Astrocyte (in vitro differentiated cells and primary cell): ENCODE measurements at regions not wholly inside any gene's neighbourhood (a gene's known extent, or its start where the extent isn't known, plus 50 kb on each side); places are given as distances from the start of the nearest gene placed in this dataset.

Source experiments
- DNase-seq: peaks from one replicate; pipeline ENCODE4 v3.0.0-alpha.2; 2010; ENCODE audit warnings: low read depth
- FAIRE-seq: peaks from 2 replicates; lab custom pipeline; 2011; peaks lifted over from hg19 to GRCh38; lab: Jason Lieb, UNC
- H2AFZ ChIP-seq: 2 replicates; pipeline ENCODE4 v1.6.0; 2012; ENCODE audit warnings: low read depth, low read length, inconsistent platforms
- H3K27ac ChIP-seq: 2 replicates; pipeline ENCODE4 v1.5.1; 2011; ENCODE audit warnings: low read depth, low read length, inconsistent platforms
- H3K27me3 ChIP-seq: 2 replicates; pipeline ENCODE4 v1.6.0; 2011; ENCODE audit warnings: low read length, inconsistent platforms; ENCODE audit not compliant: insufficient read depth
- H3K36me3 ChIP-seq: 2 replicates; pipeline ENCODE4 v1.5.1; 2011; ENCODE audit warnings: low read length, inconsistent platforms; ENCODE audit not compliant: insufficient read depth
- H3K4me1 ChIP-seq: 2 replicates; pipeline ENCODE4 v1.5.1; 2011; ENCODE audit warnings: low read length, inconsistent platforms; ENCODE audit not compliant: insufficient read depth
- H3K4me2 ChIP-seq: 2 replicates; pipeline ENCODE4 v1.6.0; 2012; ENCODE audit warnings: low read length, inconsistent platforms
- H3K4me3 ChIP-seq: 2 replicates; pipeline ENCODE4 v1.5.1; 2011; ENCODE audit warnings: low read depth, mild to moderate bottlenecking, low read length, inconsistent platforms; ENCODE audit not compliant: insufficient read depth
- H3K79me2 ChIP-seq: 2 replicates; pipeline ENCODE4 v1.6.0; 2012; ENCODE audit warnings: mild to moderate bottlenecking, low read length, inconsistent platforms; ENCODE audit not compliant: insufficient read depth
- H3K9ac ChIP-seq: 2 replicates; pipeline ENCODE4 v1.6.0; 2012; ENCODE audit warnings: mild to moderate bottlenecking, low read length, inconsistent platforms
- H3K9me3 ChIP-seq: 2 replicates; pipeline ENCODE4 v1.5.1; 2012; ENCODE audit warnings: low read depth, mild to moderate bottlenecking, low read length, inconsistent platforms; ENCODE audit not compliant: insufficient read depth
- H4K20me1 ChIP-seq: 2 replicates; pipeline ENCODE4 v1.6.0; 2012; ENCODE audit warnings: low read length, inconsistent platforms; ENCODE audit not compliant: insufficient read depth
- H3K27ac Mint-ChIP-seq: one replicate; pipeline ENCODE4 v1.8.0; 2021; ENCODE audit warnings: mild to moderate bottlenecking, mixed read lengths; ENCODE audit not compliant: unreplicated experiment
- H3K27me3 Mint-ChIP-seq: one replicate; pipeline ENCODE4 v1.8.0; 2021; ENCODE audit warnings: low read depth, mixed read lengths; ENCODE audit not compliant: unreplicated experiment
- H3K36me3 Mint-ChIP-seq: one replicate; pipeline ENCODE4 v1.8.0; 2021; ENCODE audit warnings: low read depth, mixed read lengths; ENCODE audit not compliant: unreplicated experiment
- H3K4me1 Mint-ChIP-seq: one replicate; pipeline ENCODE4 v1.8.0; 2021; ENCODE audit warnings: low read depth, mixed read lengths; ENCODE audit not compliant: unreplicated experiment
- H3K4me3 Mint-ChIP-seq: one replicate; pipeline ENCODE4 v1.8.0; 2021; ENCODE audit warnings: mild to moderate bottlenecking, moderate library complexity, mixed read lengths; ENCODE audit not compliant: unreplicated experiment
- H3K9me3 Mint-ChIP-seq: one replicate; pipeline ENCODE4 v1.8.0; 2021; ENCODE audit warnings: mild to moderate bottlenecking, mixed read lengths; ENCODE audit not compliant: unreplicated experiment
- EZH2 ChIP-seq: IDR thresholded peaks from 2 replicates; pipeline ENCODE4 v1.6.1; 2012; ENCODE audit warnings: mild to moderate bottlenecking, low read length, inconsistent platforms; ENCODE audit not compliant: insufficient read depth
- TF ChIP-seq, protein P1 (sequence below): IDR thresholded peaks from 2 replicates; pipeline ENCODE4 v1.5.1; 2011; ENCODE audit warnings: low read depth, mild to moderate bottlenecking, inconsistent platforms, low read length, moderate library complexity; ENCODE audit not compliant: insufficient read depth

DNA sequence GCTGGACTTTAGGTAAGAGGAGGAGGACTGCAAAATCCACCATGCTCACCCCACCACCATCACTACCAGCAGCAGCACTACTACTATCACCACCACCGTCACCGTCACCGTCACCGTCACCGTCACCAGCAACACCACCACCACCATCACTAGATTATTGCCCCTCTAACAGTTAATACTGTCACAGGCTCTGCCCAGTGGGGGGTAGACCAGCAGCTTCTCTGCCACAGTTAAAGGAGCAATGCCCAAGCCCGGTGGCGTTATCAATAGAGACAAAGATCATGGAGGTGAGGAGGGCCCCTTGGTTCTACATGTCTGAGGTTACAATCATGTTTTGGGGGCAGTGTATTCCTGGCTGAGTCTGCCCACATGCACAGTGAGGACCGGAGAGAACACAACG lies 184.4 kb upstream of the DYNLRB2 start:
- no peak overlapping the region for H3K9ac ChIP-seq
- H3K27me3 Mint-ChIP-seq, result peaks cover 3% of the 10 kb centered on the region
- H3K27ac ChIP-seq, result no peak overlapping the region
- H3K4me3 ChIP-seq, result no peak overlapping the region
- no peaks in the 10 kb centered on the region for H3K79me2 ChIP-seq
- H3K27ac Mint-ChIP-seq, result no peak overlapping the region
- no peak for TF ChIP-seq EZH2
- TF ChIP-seq, protein P1, sequence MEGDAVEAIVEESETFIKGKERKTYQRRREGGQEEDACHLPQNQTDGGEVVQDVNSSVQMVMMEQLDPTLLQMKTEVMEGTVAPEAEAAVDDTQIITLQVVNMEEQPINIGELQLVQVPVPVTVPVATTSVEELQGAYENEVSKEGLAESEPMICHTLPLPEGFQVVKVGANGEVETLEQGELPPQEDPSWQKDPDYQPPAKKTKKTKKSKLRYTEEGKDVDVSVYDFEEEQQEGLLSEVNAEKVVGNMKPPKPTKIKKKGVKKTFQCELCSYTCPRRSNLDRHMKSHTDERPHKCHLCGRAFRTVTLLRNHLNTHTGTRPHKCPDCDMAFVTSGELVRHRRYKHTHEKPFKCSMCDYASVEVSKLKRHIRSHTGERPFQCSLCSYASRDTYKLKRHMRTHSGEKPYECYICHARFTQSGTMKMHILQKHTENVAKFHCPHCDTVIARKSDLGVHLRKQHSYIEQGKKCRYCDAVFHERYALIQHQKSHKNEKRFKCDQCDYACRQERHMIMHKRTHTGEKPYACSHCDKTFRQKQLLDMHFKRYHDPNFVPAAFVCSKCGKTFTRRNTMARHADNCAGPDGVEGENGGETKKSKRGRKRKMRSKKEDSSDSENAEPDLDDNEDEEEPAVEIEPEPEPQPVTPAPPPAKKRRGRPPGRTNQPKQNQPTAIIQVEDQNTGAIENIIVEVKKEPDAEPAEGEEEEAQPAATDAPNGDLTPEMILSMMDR, result no peak
- no peaks in the 10 kb centered on the region for H4K20me1 ChIP-seq
- DNase-seq, result no peak
- H3K36me3 ChIP-seq, result no peaks in the 10 kb centered on the region
- H3K9me3 Mint-ChIP-seq, result no peaks in the 10 kb centered on the region
- H3K4me2 ChIP-seq, result no peak overlapping the region
- H3K27me3 ChIP-seq, result no peaks in the 10 kb centered on the region
- H3K36me3 Mint-ChIP-seq, result no peaks in the 10 kb centered on the region
- no peaks in the 10 kb centered on the region for H3K4me1 ChIP-seq
- H3K4me3 Mint-ChIP-seq, result no peak overlapping the region
- H2AFZ ChIP-seq, result no peak overlapping the region
- no peaks in the 10 kb centered on the region for H3K9me3 ChIP-seq
- no peak for FAIRE-seq
- H3K4me1 Mint-ChIP-seq, result no peaks in the 10 kb centered on the region

DNA sequence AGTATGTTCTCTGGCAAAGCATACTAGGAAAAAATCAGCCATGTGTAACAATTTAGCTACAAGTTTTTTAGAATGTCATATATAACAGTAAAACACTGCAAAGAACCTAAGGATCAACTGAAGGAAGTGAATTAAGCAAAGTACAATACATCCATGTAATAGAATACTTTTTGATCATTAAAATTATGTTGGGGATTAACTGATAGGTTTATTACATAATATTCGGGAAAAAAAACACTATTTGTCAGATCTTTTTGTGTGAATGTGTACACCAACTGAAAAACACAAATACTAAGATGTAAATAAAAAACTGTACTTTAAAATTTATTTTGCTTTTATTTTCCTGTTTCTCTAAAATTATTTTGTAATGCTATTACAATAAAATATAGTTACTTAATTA lies 185.5 kb upstream of the DYNLRB2 start:
- H3K4me2 ChIP-seq, result no peak overlapping the region
- DNase-seq (no peak), FAIRE-seq (no peak)
- H3K4me3 Mint-ChIP-seq, result no peak overlapping the region
- H3K79me2 ChIP-seq, result no peaks in the 10 kb centered on the region
- H3K9me3 ChIP-seq, result no peaks in the 10 kb centered on the region
- no peaks in the 10 kb centered on the region for H3K9me3 Mint-ChIP-seq
- TF ChIP-seq, protein P1, result no peak
- no peak for TF ChIP-seq EZH2
- H3K27ac ChIP-seq, result no peak overlapping the region
- no peaks in the 10 kb centered on the region for H3K4me1 ChIP-seq
- H2AFZ ChIP-seq, result no peak overlapping the region
- H3K27me3 ChIP-seq, result no peaks in the 10 kb centered on the region
- no peaks in the 10 kb centered on the region for H3K36me3 Mint-ChIP-seq
- H3K4me3 ChIP-seq, result no peak overlapping the region
- no peaks in the 10 kb centered on the region for H3K4me1 Mint-ChIP-seq
- H4K20me1 ChIP-seq, result no peaks in the 10 kb centered on the region
- H3K27ac Mint-ChIP-seq, result no peak overlapping the region
- H3K27me3 Mint-ChIP-seq, result peaks cover 3% of the 10 kb centered on the region
- H3K9ac ChIP-seq, result no peak overlapping the region
- H3K36me3 ChIP-seq, result no peaks in the 10 kb centered on the region

DNA sequence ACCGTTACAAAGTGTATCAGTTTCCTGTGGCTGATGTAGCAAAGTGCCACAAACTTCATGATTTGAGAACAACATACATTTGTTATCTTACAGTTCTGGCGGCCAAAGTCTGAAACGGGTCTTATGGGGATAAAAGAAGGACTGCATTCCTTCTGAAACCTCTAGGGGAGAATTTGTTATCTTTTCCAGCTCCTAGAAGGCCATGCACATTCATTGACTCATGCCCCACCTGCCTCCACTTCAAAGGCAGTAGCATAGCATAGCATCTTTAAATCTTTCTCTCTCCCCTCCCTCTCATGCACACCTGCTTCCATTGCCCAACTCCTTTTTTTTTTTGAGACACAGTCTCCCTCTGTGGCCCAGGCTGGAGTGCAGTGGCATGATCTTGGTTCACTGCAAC lies 190.7 kb upstream of the DYNLRB2 start:
- Mint-ChIP-seq H3K27me3 (no peaks in the 10 kb centered on the region), H3K4me1 (peaks cover 3% of the 10 kb centered on the region), H3K27ac (no peak overlapping the region), H3K9me3 (no peaks in the 10 kb centered on the region), H3K4me3 (no peak overlapping the region), H3K36me3 (no peaks in the 10 kb centered on the region)
- no peak overlapping the region for H3K4me2 ChIP-seq
- FAIRE-seq (no peak), DNase-seq (no peak)
- TF ChIP-seq EZH2, result no peak
- TF ChIP-seq, protein P1, result no peak
- H4K20me1 ChIP-seq, result no peaks in the 10 kb centered on the region
- no peak overlapping the region for H3K4me3 ChIP-seq
- H3K79me2 ChIP-seq, result no peaks in the 10 kb centered on the region
- no peak overlapping the region for H3K9ac ChIP-seq
- no peaks in the 10 kb centered on the region for H3K27me3 ChIP-seq
- H2AFZ ChIP-seq, result no peak overlapping the region
- H3K36me3 ChIP-seq, result no peaks in the 10 kb centered on the region
- no peaks in the 10 kb centered on the region for H3K9me3 ChIP-seq
- no peak overlapping the region for H3K27ac ChIP-seq
- H3K4me1 ChIP-seq, result no peaks in the 10 kb centered on the region
